ENCODE measurements at regions not wholly inside any gene's neighbourhood (a gene's known extent, or its start where the extent isn't known, plus 50 kb on each side); places are given as distances from the start of the nearest gene placed in this dataset.

DNA sequence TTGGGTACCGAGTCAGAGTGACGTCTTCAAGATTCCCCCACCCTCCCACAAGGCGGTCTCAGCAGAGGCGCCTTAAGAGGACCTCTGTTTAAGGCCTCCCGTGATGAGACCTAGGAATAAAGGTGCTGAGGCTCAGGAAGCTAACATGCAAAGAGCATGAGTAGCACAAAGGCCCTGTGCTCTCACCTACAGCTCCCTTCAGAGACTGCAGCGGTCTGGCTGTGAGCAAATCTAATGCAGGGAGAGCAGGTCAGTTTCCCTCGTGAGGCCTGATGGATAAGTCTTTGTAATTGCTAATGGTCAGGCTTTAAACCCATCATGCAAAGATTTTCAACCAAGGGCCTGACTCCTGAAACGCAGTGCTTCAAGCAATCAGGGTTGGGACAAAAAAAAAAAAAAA is 909.3 kb upstream of the GHITM start:
- TF ChIP-seq CTCF (IDR thresholded peaks at IDR 0.05), result no peak
- TF ChIP-seq POLR2AphosphoS5 (IDR thresholded peaks at IDR 0.05), result no peak

All from prostate gland (tissue), 2 donors.